HG03097 (cell line): ENCODE measurements at regions not wholly inside any gene's neighbourhood (a gene's known extent, or its start where the extent isn't known, plus 50 kb on each side); places are given as distances from the start of the nearest gene placed in this dataset.

ENCODE experiments used
- ATAC-seq: cut with Tn5 transposase; IDR thresholded peaks from one replicate; pipeline ENCODE4 v1.9.1; 2021; ENCODE audit not compliant: unreplicated experiment, low FRiP score

- ATAC-seq, result no peak
Measured at GRCh38 chr2:129887688-129888266, 91.7 kb upstream of the RAB6C start.

- no peak for ATAC-seq
Measured at GRCh38 chr2:129888461-129888860, 91.0 kb upstream of the RAB6C start.

- no peak for ATAC-seq
Measured at GRCh38 chr2:129888896-129889295, 90.6 kb upstream of the RAB6C start.

GRCh38 chr2:129891341-129892320, 87.8 kb upstream of the RAB6C start:
- ATAC-seq, result no peak

- ATAC-seq, result no peak
Measured at GRCh38 chr2:129892360-129892759, 87.1 kb upstream of the RAB6C start.

- ATAC-seq, result no peak
Measured at GRCh38 chr2:129892773-129893172, 86.7 kb upstream of the RAB6C start.

GRCh38 chr2:129893244-129893643, 86.2 kb upstream of the RAB6C start:
- no peak for ATAC-seq

GRCh38 chr2:129894616-129895015, 84.8 kb upstream of the RAB6C start:
- no peak for ATAC-seq

GRCh38 chr2:129895061-129895460, 84.4 kb upstream of the RAB6C start:
- no peak for ATAC-seq

GRCh38 chr2:129895526-129896082, 83.9 kb upstream of the RAB6C start:
- ATAC-seq, result no peak

- no peak for ATAC-seq
Measured at GRCh38 chr2:129896226-129897100, 83.0 kb upstream of the RAB6C start.

- ATAC-seq, result no peak
Measured at GRCh38 chr2:129901754-129902415, 77.6 kb upstream of the RAB6C start.

GRCh38 chr2:129902731-129903585, 76.5 kb upstream of the RAB6C start:
- no peak for ATAC-seq

- no peak for ATAC-seq
Measured at GRCh38 chr2:129903586-129904425, 75.7 kb upstream of the RAB6C start.

GRCh38 chr2:129904532-129905446, 74.7 kb upstream of the RAB6C start:
- no peak for ATAC-seq

- no peak for ATAC-seq
Measured at GRCh38 chr2:129905664-129906081, 73.8 kb upstream of the RAB6C start.

- ATAC-seq, result no peak
Measured at GRCh38 chr2:129906139-129906860, 73.2 kb upstream of the RAB6C start.
